Astrocyte (in vitro differentiated cells and primary cell): ENCODE measurements at regions not wholly inside any gene's neighbourhood (a gene's known extent, or its start where the extent isn't known, plus 50 kb on each side); places are given as distances from the start of the nearest gene placed in this dataset.

Source experiments
- DNase-seq: peaks from one replicate; pipeline ENCODE4 v3.0.0-alpha.2; 2010; ENCODE audit warnings: low read depth
- FAIRE-seq: peaks from 2 replicates; lab custom pipeline; 2011; peaks lifted over from hg19 to GRCh38; lab: Jason Lieb, UNC
- H2AFZ ChIP-seq: 2 replicates; pipeline ENCODE4 v1.6.0; 2012; ENCODE audit warnings: low read depth, low read length, inconsistent platforms
- H3K27ac ChIP-seq: 2 replicates; pipeline ENCODE4 v1.5.1; 2011; ENCODE audit warnings: low read depth, low read length, inconsistent platforms
- H3K27me3 ChIP-seq: 2 replicates; pipeline ENCODE4 v1.6.0; 2011; ENCODE audit warnings: low read length, inconsistent platforms; ENCODE audit not compliant: insufficient read depth
- H3K36me3 ChIP-seq: 2 replicates; pipeline ENCODE4 v1.5.1; 2011; ENCODE audit warnings: low read length, inconsistent platforms; ENCODE audit not compliant: insufficient read depth
- H3K4me1 ChIP-seq: 2 replicates; pipeline ENCODE4 v1.5.1; 2011; ENCODE audit warnings: low read length, inconsistent platforms; ENCODE audit not compliant: insufficient read depth
- H3K4me2 ChIP-seq: 2 replicates; pipeline ENCODE4 v1.6.0; 2012; ENCODE audit warnings: low read length, inconsistent platforms
- H3K4me3 ChIP-seq: 2 replicates; pipeline ENCODE4 v1.5.1; 2011; ENCODE audit warnings: low read depth, mild to moderate bottlenecking, low read length, inconsistent platforms; ENCODE audit not compliant: insufficient read depth
- H3K79me2 ChIP-seq: 2 replicates; pipeline ENCODE4 v1.6.0; 2012; ENCODE audit warnings: mild to moderate bottlenecking, low read length, inconsistent platforms; ENCODE audit not compliant: insufficient read depth
- H3K9ac ChIP-seq: 2 replicates; pipeline ENCODE4 v1.6.0; 2012; ENCODE audit warnings: mild to moderate bottlenecking, low read length, inconsistent platforms
- H3K9me3 ChIP-seq: 2 replicates; pipeline ENCODE4 v1.5.1; 2012; ENCODE audit warnings: low read depth, mild to moderate bottlenecking, low read length, inconsistent platforms; ENCODE audit not compliant: insufficient read depth
- H4K20me1 ChIP-seq: 2 replicates; pipeline ENCODE4 v1.6.0; 2012; ENCODE audit warnings: low read length, inconsistent platforms; ENCODE audit not compliant: insufficient read depth
- H3K27ac Mint-ChIP-seq: one replicate; pipeline ENCODE4 v1.8.0; 2021; ENCODE audit warnings: mild to moderate bottlenecking, mixed read lengths; ENCODE audit not compliant: unreplicated experiment
- H3K27me3 Mint-ChIP-seq: one replicate; pipeline ENCODE4 v1.8.0; 2021; ENCODE audit warnings: low read depth, mixed read lengths; ENCODE audit not compliant: unreplicated experiment
- H3K36me3 Mint-ChIP-seq: one replicate; pipeline ENCODE4 v1.8.0; 2021; ENCODE audit warnings: low read depth, mixed read lengths; ENCODE audit not compliant: unreplicated experiment
- H3K4me1 Mint-ChIP-seq: one replicate; pipeline ENCODE4 v1.8.0; 2021; ENCODE audit warnings: low read depth, mixed read lengths; ENCODE audit not compliant: unreplicated experiment
- H3K4me3 Mint-ChIP-seq: one replicate; pipeline ENCODE4 v1.8.0; 2021; ENCODE audit warnings: mild to moderate bottlenecking, moderate library complexity, mixed read lengths; ENCODE audit not compliant: unreplicated experiment
- H3K9me3 Mint-ChIP-seq: one replicate; pipeline ENCODE4 v1.8.0; 2021; ENCODE audit warnings: mild to moderate bottlenecking, mixed read lengths; ENCODE audit not compliant: unreplicated experiment
- EZH2 ChIP-seq: IDR thresholded peaks from 2 replicates; pipeline ENCODE4 v1.6.1; 2012; ENCODE audit warnings: mild to moderate bottlenecking, low read length, inconsistent platforms; ENCODE audit not compliant: insufficient read depth
- TF ChIP-seq, protein P1 (sequence below): IDR thresholded peaks from 2 replicates; pipeline ENCODE4 v1.5.1; 2011; ENCODE audit warnings: low read depth, mild to moderate bottlenecking, inconsistent platforms, low read length, moderate library complexity; ENCODE audit not compliant: insufficient read depth

DNA sequence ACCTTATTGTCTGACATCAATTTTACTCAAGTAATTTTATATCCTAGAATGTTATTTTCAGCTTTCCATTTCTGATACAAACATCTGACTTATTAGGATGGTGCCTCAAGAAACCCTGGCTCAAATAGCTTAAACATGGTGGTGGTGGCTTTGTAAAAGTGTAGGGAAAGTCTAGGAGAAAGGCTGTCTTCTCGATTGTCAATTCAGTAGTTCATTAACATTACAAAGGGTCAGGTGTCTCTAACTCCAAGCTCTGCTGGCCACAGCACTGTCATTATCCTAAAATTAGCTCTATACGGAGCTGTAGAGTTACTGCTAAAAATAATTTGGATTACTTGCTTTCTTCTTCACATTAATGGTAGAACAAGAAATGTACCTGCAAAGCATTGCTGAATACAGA, 1360.1 kb upstream of the CDH6 start:
- H3K36me3 Mint-ChIP-seq = no peaks in the 10 kb centered on the region
- no peaks in the 10 kb centered on the region for H3K27me3 ChIP-seq
- H4K20me1 ChIP-seq = no peaks in the 10 kb centered on the region
- no peaks in the 10 kb centered on the region for H3K36me3 ChIP-seq
- no peaks in the 10 kb centered on the region for H3K79me2 ChIP-seq
- no peak for TF ChIP-seq EZH2
- TF ChIP-seq, protein P1, sequence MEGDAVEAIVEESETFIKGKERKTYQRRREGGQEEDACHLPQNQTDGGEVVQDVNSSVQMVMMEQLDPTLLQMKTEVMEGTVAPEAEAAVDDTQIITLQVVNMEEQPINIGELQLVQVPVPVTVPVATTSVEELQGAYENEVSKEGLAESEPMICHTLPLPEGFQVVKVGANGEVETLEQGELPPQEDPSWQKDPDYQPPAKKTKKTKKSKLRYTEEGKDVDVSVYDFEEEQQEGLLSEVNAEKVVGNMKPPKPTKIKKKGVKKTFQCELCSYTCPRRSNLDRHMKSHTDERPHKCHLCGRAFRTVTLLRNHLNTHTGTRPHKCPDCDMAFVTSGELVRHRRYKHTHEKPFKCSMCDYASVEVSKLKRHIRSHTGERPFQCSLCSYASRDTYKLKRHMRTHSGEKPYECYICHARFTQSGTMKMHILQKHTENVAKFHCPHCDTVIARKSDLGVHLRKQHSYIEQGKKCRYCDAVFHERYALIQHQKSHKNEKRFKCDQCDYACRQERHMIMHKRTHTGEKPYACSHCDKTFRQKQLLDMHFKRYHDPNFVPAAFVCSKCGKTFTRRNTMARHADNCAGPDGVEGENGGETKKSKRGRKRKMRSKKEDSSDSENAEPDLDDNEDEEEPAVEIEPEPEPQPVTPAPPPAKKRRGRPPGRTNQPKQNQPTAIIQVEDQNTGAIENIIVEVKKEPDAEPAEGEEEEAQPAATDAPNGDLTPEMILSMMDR = no peak
- DNase-seq (no peak), FAIRE-seq (no peak)
- no peaks in the 10 kb centered on the region for H3K9me3 ChIP-seq
- no peaks in the 10 kb centered on the region for H3K9me3 Mint-ChIP-seq
- no peak overlapping the region for H3K27ac Mint-ChIP-seq
- H3K27ac ChIP-seq = no peak overlapping the region
- no peak overlapping the region for H3K4me2 ChIP-seq
- no peak overlapping the region for H3K4me3 ChIP-seq
- H3K9ac ChIP-seq = no peak overlapping the region
- no peak overlapping the region for H3K4me3 Mint-ChIP-seq
- H2AFZ ChIP-seq = no peak overlapping the region
- H3K27me3 Mint-ChIP-seq = no peaks in the 10 kb centered on the region
- H3K4me1 ChIP-seq = no peaks in the 10 kb centered on the region
- no peaks in the 10 kb centered on the region for H3K4me1 Mint-ChIP-seq

DNA sequence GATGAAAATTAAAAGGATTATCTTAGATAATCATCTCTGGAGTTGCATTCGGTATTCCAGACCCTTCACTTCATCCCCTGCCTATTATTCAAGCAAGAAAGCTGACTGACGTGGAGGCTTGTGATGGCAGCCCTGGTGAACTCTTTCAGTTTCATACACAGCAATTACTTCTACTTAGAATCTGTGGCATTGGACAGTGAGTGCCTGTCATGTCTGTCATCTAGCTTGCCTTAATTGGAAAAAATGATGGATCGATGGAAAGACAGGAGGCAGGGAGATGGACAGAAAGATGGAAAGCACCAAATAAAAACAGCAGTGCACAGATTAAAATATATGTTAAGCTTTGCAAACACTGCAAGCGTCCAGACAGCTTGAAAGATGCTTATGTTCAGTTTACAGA, 1371.0 kb upstream of the CDH6 start:
- H3K27ac Mint-ChIP-seq = no peak overlapping the region
- DNase-seq = no peak
- no peaks in the 10 kb centered on the region for H3K36me3 Mint-ChIP-seq
- H3K27me3 Mint-ChIP-seq = no peaks in the 10 kb centered on the region
- no peaks in the 10 kb centered on the region for H3K4me1 ChIP-seq
- H3K4me3 ChIP-seq = no peak overlapping the region
- no peaks in the 10 kb centered on the region for H3K27me3 ChIP-seq
- no peaks in the 10 kb centered on the region for H3K36me3 ChIP-seq
- H3K79me2 ChIP-seq = no peaks in the 10 kb centered on the region
- no peak overlapping the region for H3K9ac ChIP-seq
- no peaks in the 10 kb centered on the region for H3K4me1 Mint-ChIP-seq
- no peaks in the 10 kb centered on the region for H4K20me1 ChIP-seq
- H3K4me2 ChIP-seq = no peak overlapping the region
- no peaks in the 10 kb centered on the region for H3K9me3 Mint-ChIP-seq
- no peak overlapping the region for H3K27ac ChIP-seq
- TF ChIP-seq, protein P1 = no peak
- TF ChIP-seq EZH2 = no peak
- FAIRE-seq = no peak
- no peak overlapping the region for H3K4me3 Mint-ChIP-seq
- peaks cover 2% of the 10 kb centered on the region for H3K9me3 ChIP-seq
- no peak overlapping the region for H2AFZ ChIP-seq

DNA sequence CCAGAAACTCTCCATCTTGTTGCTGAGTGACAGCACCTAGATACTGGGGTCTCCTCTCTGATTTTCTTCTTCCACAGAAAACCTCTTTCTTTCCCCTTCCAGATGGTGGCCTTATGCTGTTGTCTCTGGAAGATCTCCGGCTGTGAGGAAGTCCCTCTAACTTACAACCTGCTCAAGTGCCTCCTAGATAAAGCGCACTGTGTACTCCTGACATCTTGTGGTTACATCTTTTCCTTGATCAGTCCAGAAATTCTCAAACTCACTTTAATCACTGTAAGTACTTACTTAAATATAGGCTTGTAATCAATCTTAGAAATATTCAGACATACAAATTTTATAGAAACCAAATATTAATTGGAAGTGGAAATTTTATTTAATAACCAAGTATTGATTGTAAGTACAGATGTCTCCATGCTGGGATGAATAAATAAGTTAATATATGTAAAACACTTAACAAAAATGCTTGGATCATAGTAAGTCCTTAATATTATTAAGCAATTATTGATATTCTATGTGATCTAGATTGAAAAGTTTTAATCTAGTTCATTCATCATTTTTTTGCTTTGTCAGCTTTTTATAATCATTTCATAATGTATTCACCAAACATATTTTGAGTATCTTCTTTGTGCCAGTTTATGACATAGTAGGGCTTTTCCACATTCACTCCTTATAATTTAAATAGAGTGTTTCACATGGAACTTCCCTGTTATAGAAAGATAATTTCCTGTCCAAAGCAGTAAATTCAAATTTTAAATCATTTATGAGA, 1381.4 kb upstream of the CDH6 start:
- H3K27me3 Mint-ChIP-seq = no peaks in the 10 kb centered on the region
- Histone ChIP-seq H3K4me3 (no peak overlapping the region), H3K27ac (no peak overlapping the region), H3K9me3 (peaks cover 3% of the 10 kb centered on the region), H4K20me1 (no peaks in the 10 kb centered on the region), H2AFZ (no peak overlapping the region), H3K79me2 (no peaks in the 10 kb centered on the region), H3K36me3 (no peaks in the 10 kb centered on the region), H3K9ac (no peak overlapping the region), H3K27me3 (no peaks in the 10 kb centered on the region), H3K4me1 (no peaks in the 10 kb centered on the region), H3K4me2 (no peak overlapping the region)
- no peaks in the 10 kb centered on the region for H3K36me3 Mint-ChIP-seq
- DNase-seq = no peak
- no peak overlapping the region for H3K4me3 Mint-ChIP-seq
- no peak for TF ChIP-seq EZH2
- TF ChIP-seq, protein P1 = no peak
- no peak overlapping the region for H3K27ac Mint-ChIP-seq
- no peaks in the 10 kb centered on the region for H3K9me3 Mint-ChIP-seq
- H3K4me1 Mint-ChIP-seq = no peaks in the 10 kb centered on the region
- FAIRE-seq = no peak
